Kidney epithelial cell (primary cell): ENCODE measurements at regions not wholly inside any gene's neighbourhood (a gene's known extent, or its start where the extent isn't known, plus 50 kb on each side); places are given as distances from the start of the nearest gene placed in this dataset.

Experiments
- DNase-seq: peaks from one replicate; pipeline ENCODE4 v3.0.0-alpha.2; 2010; ENCODE audit warnings: low read depth
- H3K27me3 ChIP-seq: 2 replicates; pipeline ENCODE4 v1.6.0; 2011; ENCODE audit warnings: low read length; ENCODE audit not compliant: control insufficient read depth, insufficient read depth
- H3K36me3 ChIP-seq: 2 replicates; pipeline ENCODE4 v1.5.1; 2011; ENCODE audit warnings: low read length; ENCODE audit not compliant: control insufficient read depth, insufficient read depth
- H3K4me3 ChIP-seq: 2 replicates; pipeline ENCODE4 v1.5.1; 2011; ENCODE audit warnings: low read depth, mild to moderate bottlenecking, control low read depth, low read length
- TF ChIP-seq, protein P1 (sequence below): IDR thresholded peaks from 2 replicates; pipeline ENCODE4 v1.5.1; 2011; ENCODE audit warnings: mild to moderate bottlenecking, moderate library complexity, low read length, control low read depth, inconsistent platforms; ENCODE audit not compliant: insufficient read depth, poor library complexity, severe bottlenecking

DNA sequence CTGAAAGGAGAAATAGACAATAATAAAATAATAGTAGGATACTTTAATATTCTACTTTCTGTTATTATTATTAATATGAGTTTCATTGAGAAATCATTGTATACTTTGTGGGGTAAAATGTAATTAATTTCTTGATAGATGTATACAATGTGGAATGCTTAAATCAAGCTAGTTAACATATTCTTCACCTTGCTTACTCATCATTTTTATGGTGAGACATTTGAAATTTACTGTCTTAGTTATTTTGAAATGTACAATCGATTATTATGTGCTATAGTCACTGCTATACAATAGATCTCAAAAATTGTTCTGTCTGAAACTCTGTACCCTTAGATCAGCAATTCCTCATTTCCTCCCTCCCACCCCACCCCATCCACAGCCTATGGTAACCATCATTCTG, 720.3 kb downstream of the RNF144B start:
- no peaks in the 10 kb centered on the region for H3K36me3 ChIP-seq
- DNase-seq = no peak
- H3K4me3 ChIP-seq = no peak overlapping the region
- TF ChIP-seq, protein P1, sequence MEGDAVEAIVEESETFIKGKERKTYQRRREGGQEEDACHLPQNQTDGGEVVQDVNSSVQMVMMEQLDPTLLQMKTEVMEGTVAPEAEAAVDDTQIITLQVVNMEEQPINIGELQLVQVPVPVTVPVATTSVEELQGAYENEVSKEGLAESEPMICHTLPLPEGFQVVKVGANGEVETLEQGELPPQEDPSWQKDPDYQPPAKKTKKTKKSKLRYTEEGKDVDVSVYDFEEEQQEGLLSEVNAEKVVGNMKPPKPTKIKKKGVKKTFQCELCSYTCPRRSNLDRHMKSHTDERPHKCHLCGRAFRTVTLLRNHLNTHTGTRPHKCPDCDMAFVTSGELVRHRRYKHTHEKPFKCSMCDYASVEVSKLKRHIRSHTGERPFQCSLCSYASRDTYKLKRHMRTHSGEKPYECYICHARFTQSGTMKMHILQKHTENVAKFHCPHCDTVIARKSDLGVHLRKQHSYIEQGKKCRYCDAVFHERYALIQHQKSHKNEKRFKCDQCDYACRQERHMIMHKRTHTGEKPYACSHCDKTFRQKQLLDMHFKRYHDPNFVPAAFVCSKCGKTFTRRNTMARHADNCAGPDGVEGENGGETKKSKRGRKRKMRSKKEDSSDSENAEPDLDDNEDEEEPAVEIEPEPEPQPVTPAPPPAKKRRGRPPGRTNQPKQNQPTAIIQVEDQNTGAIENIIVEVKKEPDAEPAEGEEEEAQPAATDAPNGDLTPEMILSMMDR = no peak
- no peaks in the 10 kb centered on the region for H3K27me3 ChIP-seq

DNA sequence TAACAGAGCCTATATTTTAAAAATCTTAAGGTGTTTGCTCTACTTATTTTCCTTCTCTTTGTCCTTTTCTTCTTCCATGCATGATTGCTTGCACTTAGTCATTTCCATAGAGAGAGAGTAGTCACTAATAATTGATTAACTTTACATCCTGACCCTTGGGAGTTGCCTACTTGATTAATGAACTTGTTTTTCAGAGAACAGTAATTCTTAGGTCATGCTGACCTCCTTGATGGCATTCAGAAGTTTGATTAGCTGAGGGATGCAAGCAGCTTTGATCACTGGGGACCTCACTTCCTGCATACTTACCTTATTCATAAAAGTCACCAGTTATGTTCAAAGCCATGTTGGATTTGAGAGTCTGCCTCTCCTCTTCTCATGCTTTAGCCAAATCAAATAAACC, 715.6 kb upstream of the ID4 start:
- no peaks in the 10 kb centered on the region for H3K27me3 ChIP-seq
- no peaks in the 10 kb centered on the region for H3K36me3 ChIP-seq
- no peak overlapping the region for H3K4me3 ChIP-seq
- TF ChIP-seq, protein P1 = no peak
- DNase-seq = peak; percentile 35

DNA sequence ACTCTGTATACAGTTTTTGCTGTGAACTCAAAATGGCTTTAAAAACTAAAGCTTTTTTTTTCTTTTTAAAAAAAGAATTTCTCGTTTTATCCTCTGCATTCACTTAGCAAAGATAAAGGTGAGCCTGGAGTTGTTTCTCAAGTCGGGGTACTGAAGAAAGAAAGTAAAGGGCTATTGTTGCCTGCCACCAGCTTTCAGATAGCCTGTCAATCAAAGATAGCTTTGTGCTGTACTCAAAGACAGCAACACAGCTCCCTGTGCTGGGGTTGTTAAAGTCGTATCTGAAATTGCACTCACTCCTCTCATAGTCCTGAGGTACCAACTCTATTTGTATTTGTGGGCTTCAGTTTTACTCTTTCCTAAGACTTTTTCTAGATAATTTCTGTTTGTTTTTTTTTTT, 710.1 kb upstream of the ID4 start:
- DNase-seq = no peak
- Histone ChIP-seq H3K36me3 (no peaks in the 10 kb centered on the region), H3K4me3 (no peak overlapping the region), H3K27me3 (no peaks in the 10 kb centered on the region)
- TF ChIP-seq, protein P1 = no peak

DNA sequence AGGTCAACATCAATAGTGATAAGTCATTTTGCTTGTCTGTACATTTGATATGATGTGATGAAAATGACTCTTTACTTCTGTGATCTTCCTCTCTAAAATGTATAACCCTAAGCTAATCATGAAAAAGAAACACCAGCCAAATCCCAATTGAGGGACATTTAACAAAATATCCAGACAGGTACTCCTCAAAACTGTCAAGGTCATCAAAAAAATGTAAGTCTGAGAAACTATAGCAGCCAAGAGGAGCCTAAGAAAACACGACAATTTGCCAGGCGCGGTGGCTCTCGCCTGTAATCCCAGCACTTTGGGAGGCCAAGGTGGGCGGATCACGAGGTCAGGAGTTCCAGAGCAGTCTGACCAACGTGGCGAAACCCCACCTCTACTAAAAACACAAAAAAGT, 708.5 kb upstream of the ID4 start:
- Histone ChIP-seq H3K4me3 (no peak overlapping the region), H3K27me3 (no peaks in the 10 kb centered on the region), H3K36me3 (no peaks in the 10 kb centered on the region)
- TF ChIP-seq, protein P1 = no peak
- no peak for DNase-seq

DNA sequence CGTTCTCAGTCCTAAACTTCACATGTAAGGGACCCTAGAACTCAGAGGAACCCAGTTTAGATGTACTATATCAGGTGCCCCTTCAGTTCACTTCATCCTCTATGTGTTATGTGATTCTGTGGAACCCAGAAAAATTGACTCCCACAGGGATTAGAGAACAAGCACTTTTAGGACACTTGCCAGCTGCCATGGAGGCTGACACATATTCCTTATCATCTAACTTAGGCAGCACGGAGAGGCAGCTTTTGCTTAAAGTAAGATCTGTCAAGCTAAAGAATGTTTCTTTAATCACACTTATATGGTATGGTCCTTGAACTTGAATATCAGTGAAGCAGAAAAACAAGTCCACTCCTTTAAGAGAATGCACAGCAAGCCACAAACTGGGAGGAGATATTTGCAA, 701.5 kb upstream of the ID4 start:
- TF ChIP-seq, protein P1 = no peak
- Histone ChIP-seq H3K36me3 (no peaks in the 10 kb centered on the region), H3K27me3 (no peaks in the 10 kb centered on the region), H3K4me3 (no peak overlapping the region)
- no peak for DNase-seq

DNA sequence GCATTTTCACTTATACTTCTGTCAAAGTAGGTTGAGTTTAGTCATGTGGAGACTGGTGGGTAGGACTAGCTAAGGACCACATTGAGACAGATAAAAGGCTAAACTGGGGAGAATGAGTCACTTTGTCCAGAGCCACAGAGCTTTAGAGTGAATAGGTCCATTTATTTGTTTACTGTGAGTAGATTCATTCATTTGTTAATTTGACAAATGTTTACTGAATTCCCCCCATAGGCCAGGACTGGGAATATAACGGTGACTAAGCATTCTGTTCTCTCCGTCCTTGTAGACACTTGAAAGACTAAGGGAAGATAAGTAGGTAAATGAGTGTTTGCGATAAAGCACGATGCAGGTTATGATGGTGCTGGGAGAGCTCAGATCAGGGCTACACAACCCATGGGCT, 699.7 kb upstream of the ID4 start:
- TF ChIP-seq, protein P1 = no peak
- Histone ChIP-seq H3K4me3 (no peak overlapping the region), H3K36me3 (no peaks in the 10 kb centered on the region), H3K27me3 (no peaks in the 10 kb centered on the region)
- DNase-seq = no peak
